ENCODE measurements at regions not wholly inside any gene's neighbourhood (a gene's known extent, or its start where the extent isn't known, plus 50 kb on each side); places are given as distances from the start of the nearest gene placed in this dataset.

GRCh38 chr1:4603295-4604110 lies 50.9 kb upstream of the AJAP1 start:
- DNase-seq (ENCODE audit: low read depth) = peak; percentile 78

Data from renal cortical epithelial cell (primary cell).